ENCODE measurements at regions not wholly inside any gene's neighbourhood (a gene's known extent, or its start where the extent isn't known, plus 50 kb on each side); places are given as distances from the start of the nearest gene placed in this dataset.

DNA sequence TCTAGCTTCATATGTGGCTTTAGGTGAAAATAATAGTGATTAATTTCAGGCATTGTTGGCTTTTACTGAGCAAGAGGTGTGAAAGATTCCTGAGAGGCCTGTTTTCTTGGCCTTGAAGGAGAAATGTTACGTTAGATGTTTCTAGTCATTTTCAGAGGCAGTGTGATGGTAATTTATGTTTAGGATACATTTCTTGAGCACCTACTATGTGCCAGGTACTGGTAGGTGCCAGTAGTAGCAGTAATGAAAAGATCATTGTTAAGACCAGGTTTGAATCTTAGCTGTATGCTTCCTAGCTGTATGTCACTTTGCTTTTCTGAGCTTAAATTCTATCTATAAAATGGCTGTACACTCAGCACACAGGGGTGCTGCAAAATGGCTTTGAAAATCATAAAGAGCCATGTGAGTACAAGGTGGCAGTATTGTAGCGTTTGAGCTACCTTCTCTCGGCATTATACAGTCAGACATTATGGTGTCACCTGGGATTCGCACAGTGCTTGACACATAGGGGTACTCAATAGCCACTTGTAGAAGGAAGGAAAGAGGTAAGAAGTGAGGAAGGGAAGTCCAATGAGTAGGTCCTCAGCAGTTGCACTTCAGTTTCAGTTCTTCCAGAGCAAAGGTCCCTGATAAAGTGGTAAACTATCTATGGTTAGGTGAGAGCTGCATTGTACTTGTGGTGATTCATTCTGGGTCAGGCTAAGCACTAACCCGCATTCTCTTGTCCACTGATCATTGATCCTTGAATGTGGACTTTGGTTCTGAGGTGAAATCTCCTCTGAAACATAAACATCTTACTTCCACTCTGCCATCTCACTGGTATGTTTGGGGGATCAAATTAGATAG lies 166.5 kb upstream of the NR3C1 start (continued):
- TF ChIP-seq, protein P1, sequence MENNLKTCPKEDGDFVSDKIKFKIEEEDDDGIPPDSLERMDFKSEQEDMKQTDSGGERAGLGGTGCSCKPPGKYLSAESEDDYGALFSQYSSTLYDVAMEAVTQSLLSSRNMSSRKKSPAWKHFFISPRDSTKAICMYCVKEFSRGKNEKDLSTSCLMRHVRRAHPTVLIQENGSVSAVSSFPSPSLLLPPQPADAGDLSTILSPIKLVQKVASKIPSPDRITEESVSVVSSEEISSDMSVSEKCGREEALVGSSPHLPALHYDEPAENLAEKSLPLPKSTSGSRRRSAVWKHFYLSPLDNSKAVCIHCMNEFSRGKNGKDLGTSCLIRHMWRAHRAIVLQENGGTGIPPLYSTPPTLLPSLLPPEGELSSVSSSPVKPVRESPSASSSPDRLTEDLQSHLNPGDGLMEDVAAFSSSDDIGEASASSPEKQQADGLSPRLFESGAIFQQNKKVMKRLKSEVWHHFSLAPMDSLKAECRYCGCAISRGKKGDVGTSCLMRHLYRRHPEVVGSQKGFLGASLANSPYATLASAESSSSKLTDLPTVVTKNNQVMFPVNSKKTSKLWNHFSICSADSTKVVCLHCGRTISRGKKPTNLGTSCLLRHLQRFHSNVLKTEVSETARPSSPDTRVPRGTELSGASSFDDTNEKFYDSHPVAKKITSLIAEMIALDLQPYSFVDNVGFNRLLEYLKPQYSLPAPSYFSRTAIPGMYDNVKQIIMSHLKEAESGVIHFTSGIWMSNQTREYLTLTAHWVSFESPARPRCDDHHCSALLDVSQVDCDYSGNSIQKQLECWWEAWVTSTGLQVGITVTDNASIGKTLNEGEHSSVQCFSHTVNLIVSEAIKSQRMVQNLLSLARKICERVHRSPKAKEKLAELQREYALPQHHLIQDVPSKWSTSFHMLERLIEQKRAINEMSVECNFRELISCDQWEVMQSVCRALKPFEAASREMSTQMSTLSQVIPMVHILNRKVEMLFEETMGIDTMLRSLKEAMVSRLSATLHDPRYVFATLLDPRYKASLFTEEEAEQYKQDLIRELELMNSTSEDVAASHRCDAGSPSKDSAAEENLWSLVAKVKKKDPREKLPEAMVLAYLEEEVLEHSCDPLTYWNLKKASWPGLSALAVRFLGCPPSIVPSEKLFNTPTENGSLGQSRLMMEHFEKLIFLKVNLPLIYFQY (CRISPR knock-in tag; IDR thresholded peaks at IDR 0.05; ENCODE audit: borderline replicate concordance) = peak; percentile 88; the same call in 1 of the 2 replicates
- TF ChIP-seq THAP11 (CRISPR knock-in tag; IDR thresholded peaks at IDR 0.05) = peak; percentile 52
- no peak for TF ChIP-seq RNF2 (conservative IDR thresholded peaks at IDR 0.05; ENCODE audit: low read depth)
- TF ChIP-seq HCFC1 (IDR thresholded peaks at IDR 0.05; ENCODE audit: low read depth, low read length) = no peak
- TF ChIP-seq ZNF331 (CRISPR knock-in tag; IDR thresholded peaks at IDR 0.05) = peak; percentile 53; the same call in 1 of the 2 replicates
- peak; percentile 68 for TF ChIP-seq ZNF24 (IDR thresholded peaks at IDR 0.05)
- TF ChIP-seq ZNF264 (CRISPR knock-in tag; IDR thresholded peaks at IDR 0.05) = no peak
- no peak for TF ChIP-seq ZNF510 (CRISPR knock-in tag; IDR thresholded peaks at IDR 0.05; ENCODE audit: low read depth)
- TF ChIP-seq, protein P2, sequence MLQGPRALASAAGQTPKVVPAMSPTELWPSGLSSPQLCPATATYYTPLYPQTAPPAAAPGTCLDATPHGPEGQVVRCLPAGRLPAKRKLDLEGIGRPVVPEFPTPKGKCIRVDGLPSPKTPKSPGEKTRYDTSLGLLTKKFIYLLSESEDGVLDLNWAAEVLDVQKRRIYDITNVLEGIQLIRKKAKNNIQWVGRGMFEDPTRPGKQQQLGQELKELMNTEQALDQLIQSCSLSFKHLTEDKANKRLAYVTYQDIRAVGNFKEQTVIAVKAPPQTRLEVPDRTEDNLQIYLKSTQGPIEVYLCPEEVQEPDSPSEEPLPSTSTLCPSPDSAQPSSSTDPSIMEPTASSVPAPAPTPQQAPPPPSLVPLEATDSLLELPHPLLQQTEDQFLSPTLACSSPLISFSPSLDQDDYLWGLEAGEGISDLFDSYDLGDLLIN (CRISPR knock-in tag; IDR thresholded peaks at IDR 0.05; ENCODE audit: borderline replicate concordance) = no peak
- 0 out of 2 replicates have a peak, but pooled peaks have one; percentile 35 for TF ChIP-seq NFIC (IDR thresholded peaks at IDR 0.05; ENCODE audit: low read length)
- TF ChIP-seq ARID2 (CRISPR knock-in tag; IDR thresholded peaks at IDR 0.05; ENCODE audit: borderline replicate concordance) = no peak
- TF ChIP-seq, protein P3, sequence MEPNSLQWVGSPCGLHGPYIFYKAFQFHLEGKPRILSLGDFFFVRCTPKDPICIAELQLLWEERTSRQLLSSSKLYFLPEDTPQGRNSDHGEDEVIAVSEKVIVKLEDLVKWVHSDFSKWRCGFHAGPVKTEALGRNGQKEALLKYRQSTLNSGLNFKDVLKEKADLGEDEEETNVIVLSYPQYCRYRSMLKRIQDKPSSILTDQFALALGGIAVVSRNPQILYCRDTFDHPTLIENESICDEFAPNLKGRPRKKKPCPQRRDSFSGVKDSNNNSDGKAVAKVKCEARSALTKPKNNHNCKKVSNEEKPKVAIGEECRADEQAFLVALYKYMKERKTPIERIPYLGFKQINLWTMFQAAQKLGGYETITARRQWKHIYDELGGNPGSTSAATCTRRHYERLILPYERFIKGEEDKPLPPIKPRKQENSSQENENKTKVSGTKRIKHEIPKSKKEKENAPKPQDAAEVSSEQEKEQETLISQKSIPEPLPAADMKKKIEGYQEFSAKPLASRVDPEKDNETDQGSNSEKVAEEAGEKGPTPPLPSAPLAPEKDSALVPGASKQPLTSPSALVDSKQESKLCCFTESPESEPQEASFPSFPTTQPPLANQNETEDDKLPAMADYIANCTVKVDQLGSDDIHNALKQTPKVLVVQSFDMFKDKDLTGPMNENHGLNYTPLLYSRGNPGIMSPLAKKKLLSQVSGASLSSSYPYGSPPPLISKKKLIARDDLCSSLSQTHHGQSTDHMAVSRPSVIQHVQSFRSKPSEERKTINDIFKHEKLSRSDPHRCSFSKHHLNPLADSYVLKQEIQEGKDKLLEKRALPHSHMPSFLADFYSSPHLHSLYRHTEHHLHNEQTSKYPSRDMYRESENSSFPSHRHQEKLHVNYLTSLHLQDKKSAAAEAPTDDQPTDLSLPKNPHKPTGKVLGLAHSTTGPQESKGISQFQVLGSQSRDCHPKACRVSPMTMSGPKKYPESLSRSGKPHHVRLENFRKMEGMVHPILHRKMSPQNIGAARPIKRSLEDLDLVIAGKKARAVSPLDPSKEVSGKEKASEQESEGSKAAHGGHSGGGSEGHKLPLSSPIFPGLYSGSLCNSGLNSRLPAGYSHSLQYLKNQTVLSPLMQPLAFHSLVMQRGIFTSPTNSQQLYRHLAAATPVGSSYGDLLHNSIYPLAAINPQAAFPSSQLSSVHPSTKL (CRISPR knock-in tag; IDR thresholded peaks at IDR 0.05) = peak; percentile 91
- TF ChIP-seq CENPT (CRISPR knock-in tag; IDR thresholded peaks at IDR 0.05; ENCODE audit: low read depth) = no peak
- no peak for TF ChIP-seq DNMT1 (CRISPR knock-in tag; IDR thresholded peaks at IDR 0.05)
- no peak for TF ChIP-seq NR2C2 (CRISPR knock-in tag; IDR thresholded peaks at IDR 0.05; ENCODE audit: borderline replicate concordance)
- TF ChIP-seq SRSF9 (IDR thresholded peaks at IDR 0.05; ENCODE audit: borderline replicate concordance, insufficient read depth, low read depth, low read length, poor library complexity, severe bottlenecking) = no peak
- TF ChIP-seq ZNF816 (CRISPR knock-in tag; IDR thresholded peaks at IDR 0.05; ENCODE audit: borderline replicate concordance) = no peak
- TF ChIP-seq ATF7-NPFF (CRISPR knock-in tag; IDR thresholded peaks at IDR 0.05; ENCODE audit: low read depth) = no peak
- no peak for TF ChIP-seq ZNF547 (CRISPR knock-in tag; IDR thresholded peaks at IDR 0.05)
- no peak for TF ChIP-seq IKZF1 (IDR thresholded peaks at IDR 0.05)
- no peak for TF ChIP-seq FOXP1 (IDR thresholded peaks at IDR 0.05)
- TF ChIP-seq FOXP1 (CRISPR knock-in tag; IDR thresholded peaks at IDR 0.05) = peak; percentile 49; the same call in 1 of the 2 replicates
- no peak for TF ChIP-seq CBFB (CRISPR knock-in tag; IDR thresholded peaks at IDR 0.05)

All from HepG2 (cell line).